IPS-18c (cell line): ENCODE measurements at regions not wholly inside any gene's neighbourhood (a gene's known extent, or its start where the extent isn't known, plus 50 kb on each side); places are given as distances from the start of the nearest gene placed in this dataset.
"Not testable (repeated sequence)": the region's sequence is repeated elsewhere in the genome, so short reads cannot be mapped to it uniquely, and the experiment has no call there.

ENCODE experiments used
- H3K4me3 ChIP-seq: 2 replicates; pipeline ENCODE4 v1.7.0; 2013; ENCODE audit warnings: low read depth, mild to moderate bottlenecking, low read length, moderate library complexity; ENCODE audit not compliant: insufficient read depth
- H3K9me3 ChIP-seq: one replicate; pipeline ENCODE4 v1.6.1; 2013; ENCODE audit warnings: mild to moderate bottlenecking, low read length, moderate library complexity; ENCODE audit not compliant: control insufficient read depth, insufficient read depth

DNA sequence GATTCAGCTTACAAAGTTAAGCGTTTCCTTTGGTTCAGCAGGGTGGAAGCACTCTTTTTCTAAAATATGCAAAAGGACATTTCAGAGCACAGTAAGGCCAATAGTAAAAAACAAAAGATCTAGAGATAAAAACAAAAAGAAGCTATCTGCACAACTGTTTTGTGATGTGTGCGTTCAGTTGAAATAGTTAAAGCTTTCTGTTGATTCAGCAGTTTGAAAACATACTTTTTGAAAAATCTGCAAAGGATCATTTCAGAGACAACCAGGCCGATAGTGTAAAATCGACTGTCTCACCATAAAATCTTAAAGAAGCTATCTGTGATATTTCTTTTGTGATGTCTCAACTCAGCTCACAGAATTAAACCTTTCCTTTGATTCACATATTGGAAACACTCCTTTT is 300.0 kb upstream of the ALG10B start:
- no peak overlapping the region for H3K4me3 ChIP-seq

DNA sequence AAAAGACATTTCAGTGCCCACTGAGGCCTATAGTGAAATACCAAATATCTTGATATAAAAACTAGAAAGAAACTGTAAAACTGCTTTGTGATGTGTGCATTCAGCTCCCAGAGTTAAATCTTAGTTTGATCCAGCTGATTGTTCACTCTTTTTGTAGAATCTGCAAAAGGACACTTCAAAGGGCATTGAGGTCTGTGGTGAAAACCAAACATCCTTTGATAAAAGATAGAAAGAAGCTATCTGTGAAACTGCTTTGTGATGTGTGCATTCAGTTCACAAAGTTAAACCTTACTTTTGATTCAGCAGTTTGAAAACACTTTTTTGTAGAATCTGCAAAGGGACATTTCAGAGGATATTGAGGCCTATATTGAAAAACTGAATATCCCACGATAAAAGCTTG is 290.7 kb upstream of the ALG10B start:
- Histone ChIP-seq H3K9me3 (peaks cover 16% of the 10 kb centered on the region), H3K4me3 (no peak overlapping the region)

More for the DNA sequence above, 300.0 kb upstream of the ALG10B start:
- H3K9me3 ChIP-seq = peaks cover 7% of the 10 kb centered on the region

GRCh38 chr12:38053113-38053512 is 263.5 kb upstream of the ALG10B start:
- Histone ChIP-seq H3K9me3 (peaks cover 46% of the 10 kb centered on the region), H3K4me3 (no peak overlapping the region)

DNA sequence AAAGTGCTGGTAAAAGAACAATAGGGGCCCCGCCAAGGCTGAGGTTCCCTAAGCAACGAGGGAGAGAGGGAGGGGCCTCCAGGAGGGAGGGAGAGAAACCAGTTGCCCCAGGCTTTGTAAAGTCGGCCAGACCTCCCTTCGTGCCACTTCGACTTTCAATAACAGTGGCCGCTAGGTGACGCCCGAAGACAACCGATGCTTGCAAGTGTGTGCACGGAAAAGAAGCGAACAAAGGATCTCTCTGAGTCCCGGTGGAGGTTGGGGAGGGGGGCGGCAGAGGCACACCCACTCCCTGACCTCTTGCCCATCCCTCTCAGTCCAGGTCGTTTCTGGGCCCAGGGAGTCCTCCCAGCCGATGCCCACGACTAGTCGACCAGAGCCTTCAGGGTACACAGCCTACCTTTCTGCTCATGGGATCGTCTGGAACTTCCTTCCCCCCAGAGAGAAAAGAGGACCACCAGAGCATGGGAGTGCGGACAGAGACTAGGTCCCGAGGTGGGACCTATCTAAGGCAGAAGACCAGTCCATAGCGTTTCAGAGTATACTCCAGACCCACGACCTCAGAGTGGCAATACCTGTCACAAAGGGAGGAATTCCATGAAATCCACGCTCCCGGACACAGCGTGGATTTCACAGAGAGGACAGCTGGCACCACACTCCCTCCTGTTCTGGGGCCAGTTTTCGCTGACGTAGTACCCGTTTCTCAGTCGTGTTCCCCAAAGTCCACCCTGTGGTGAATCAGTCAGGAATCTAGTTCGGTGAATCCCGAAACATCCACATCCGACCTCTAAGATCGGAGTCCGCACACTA is 262.7 kb upstream of the ALG10B start:
- Histone ChIP-seq H3K9me3 (peaks cover 42% of the 10 kb centered on the region), H3K4me3 (no peak overlapping the region)

GRCh38 chr12:38056701-38057689 is 259.6 kb upstream of the ALG10B start:
- Histone ChIP-seq H3K4me3 (no peak overlapping the region), H3K9me3 (peaks cover 33% of the 10 kb centered on the region)

DNA sequence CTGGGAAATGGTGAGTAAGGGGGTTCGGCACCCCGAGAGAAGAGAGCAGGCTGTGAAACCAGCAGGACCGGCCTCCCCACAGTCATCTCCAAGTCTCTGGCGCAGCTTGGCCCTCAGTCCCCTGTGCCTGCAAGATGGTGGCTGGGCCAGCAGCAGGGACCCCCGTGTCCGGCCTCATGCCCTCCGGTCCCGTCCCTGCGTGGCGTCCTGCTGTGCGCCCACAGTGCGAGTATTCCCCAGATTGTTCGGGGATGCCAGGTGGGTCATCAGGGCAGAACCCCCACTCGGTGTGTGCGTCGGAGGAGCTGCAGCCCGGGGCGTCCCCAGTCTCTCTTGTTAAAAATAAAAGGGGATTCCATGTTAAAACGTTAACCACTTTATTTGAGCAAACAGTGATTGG is 216.9 kb upstream of the ALG10B start:
- H3K9me3 ChIP-seq = peaks cover 21% of the 10 kb centered on the region
- no peak overlapping the region for H3K4me3 ChIP-seq

- peaks cover 21% of the 10 kb centered on the region for H3K9me3 ChIP-seq
These were observed 214.8 kb upstream of the ALG10B start for GRCh38 chr12:38101753-38102152.

GRCh38 chr12:38102197-38102596 is 214.4 kb upstream of the ALG10B start:
- H3K9me3 ChIP-seq = peaks cover 21% of the 10 kb centered on the region

More at GRCh38 chr12:38101753-38102152, 214.8 kb upstream of the ALG10B start:
- no peak overlapping the region for H3K4me3 ChIP-seq

GRCh38 chr12:38110026-38110699 is 206.4 kb upstream of the ALG10B start:
- peaks cover 10% of the 10 kb centered on the region for H3K9me3 ChIP-seq
- no peak overlapping the region for H3K4me3 ChIP-seq

More at GRCh38 chr12:38102197-38102596, 214.4 kb upstream of the ALG10B start:
- H3K4me3 ChIP-seq = no peak overlapping the region

GRCh38 chr12:38113991-38114390 is 202.6 kb upstream of the ALG10B start:
- H3K4me3 ChIP-seq = no peak overlapping the region; the same call in 1 of the 2 replicates
- H3K9me3 ChIP-seq = peaks cover 18% of the 10 kb centered on the region

- no peak overlapping the region for H3K4me3 ChIP-seq
- H3K9me3 ChIP-seq = peaks cover 26% of the 10 kb centered on the region
These were observed 199.6 kb upstream of the ALG10B start for GRCh38 chr12:38116968-38117367.

DNA sequence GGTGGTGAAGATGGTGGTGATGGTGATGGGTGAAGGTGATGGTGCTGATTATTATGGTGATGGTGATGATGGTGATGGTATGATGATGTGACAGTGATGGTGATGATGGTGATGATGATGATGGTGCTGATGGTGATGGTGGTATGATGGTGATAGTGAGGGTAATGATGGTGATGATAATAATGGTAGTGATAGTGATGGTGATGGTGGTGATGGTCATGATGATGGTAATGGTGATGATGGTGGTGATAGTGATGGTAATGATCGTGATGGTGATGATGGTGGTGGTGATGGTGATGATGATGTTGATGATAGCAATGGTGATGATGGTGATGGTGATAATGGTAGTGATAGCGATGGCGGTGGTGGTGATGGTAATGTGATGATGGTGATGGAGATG is 197.9 kb upstream of the ALG10B start:
- Histone ChIP-seq H3K4me3 (no peak overlapping the region), H3K9me3 (peaks cover 32% of the 10 kb centered on the region)

GRCh38 chr12:38120438-38120837 is 196.1 kb upstream of the ALG10B start:
- peaks cover 32% of the 10 kb centered on the region for H3K9me3 ChIP-seq

GRCh38 chr12:38123028-38123427 is 193.5 kb upstream of the ALG10B start:
- H3K9me3 ChIP-seq = peaks cover 28% of the 10 kb centered on the region
- H3K4me3 ChIP-seq = not testable (repeated sequence)

More at GRCh38 chr12:38120438-38120837, 196.1 kb upstream of the ALG10B start:
- H3K4me3 ChIP-seq = no peak overlapping the region

- Histone ChIP-seq H3K4me3 (no peak overlapping the region), H3K9me3 (peaks cover 22% of the 10 kb centered on the region)
These were observed 192.9 kb upstream of the ALG10B start for GRCh38 chr12:38123566-38124246.

- H3K9me3 ChIP-seq = peaks cover 20% of the 10 kb centered on the region
These were observed 192.1 kb upstream of the ALG10B start for GRCh38 chr12:38124247-38125012.

More at GRCh38 chr12:38124247-38125012, 192.1 kb upstream of the ALG10B start:
- H3K4me3 ChIP-seq = no peak overlapping the region; the same call in 1 of the 2 replicates
